ENCODE measurements at regions not wholly inside any gene's neighbourhood (a gene's known extent, or its start where the extent isn't known, plus 50 kb on each side); places are given as distances from the start of the nearest gene placed in this dataset.

DNA sequence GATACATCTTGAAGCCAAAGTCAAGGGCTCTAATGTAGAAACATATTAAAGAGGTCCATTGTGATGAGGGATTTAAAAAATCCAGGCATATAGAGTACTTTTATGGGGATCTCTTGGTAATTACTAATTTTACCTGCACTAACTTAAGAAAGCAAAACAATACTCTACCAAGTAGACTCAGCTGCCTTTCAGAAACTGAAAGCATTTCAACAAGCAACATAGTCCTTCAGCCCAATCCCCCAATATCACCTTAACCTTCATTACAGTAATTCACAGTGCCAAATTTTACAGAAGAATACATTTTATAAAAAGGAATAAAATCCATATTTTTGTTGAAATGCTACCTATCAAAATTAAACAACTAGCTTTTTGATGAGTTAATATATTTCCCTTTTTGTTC lies 422.9 kb downstream of the DTHD1 start:
- Histone ChIP-seq H3K36me3 (replicated peaks in 1 of 2; ENCODE audit: control extremely low read depth in 1 of 2, control insufficient read depth in 1 of 2, extremely low read depth in 1 of 2, insufficient read depth in 2 of 2, low read length in 1 of 2) (no peaks in the 10 kb centered on the region), H3K9me3 (ENCODE audit: control extremely low read depth in 1 of 3, control insufficient read depth in 2 of 3, insufficient read depth in 1 of 3, low read length in 2 of 3) (peaks cover 0 to 5% (median 0%) of the 10 kb centered on the region in 3 donors), H4K20me1 (ENCODE audit: control insufficient read depth, insufficient read depth, low read length, poor library complexity, severe bottlenecking) (no peaks in the 10 kb centered on the region), H3K79me2 (ENCODE audit: control insufficient read depth, insufficient read depth, low read length) (no peaks in the 10 kb centered on the region), H3K4me3 (ENCODE audit: control extremely low read depth in 1 of 5, extremely low read depth in 1 of 5, insufficient read depth in 1 of 5, low read depth in 2 of 5, low read length in 4 of 5) (no peak overlapping the region), H3K27ac (ENCODE audit: low read length in 2 of 2) (no peak overlapping the region), H3K9ac (ENCODE audit: low read length) (no peak overlapping the region), H3K27me3 (replicated peaks in 1 of 4; ENCODE audit: control extremely low read depth in 1 of 4, control insufficient read depth in 3 of 4, insufficient read depth in 4 of 4, low read length in 3 of 4) (no peaks in the 10 kb centered on the region), H3K4me1 (ENCODE audit: control insufficient read depth in 2 of 2, insufficient read depth in 2 of 2, low read length in 2 of 2) (no peaks in the 10 kb centered on the region), H3K4me2 (replicated peaks; ENCODE audit: low read depth, low read length, poor library complexity, severe bottlenecking) (no peak overlapping the region), H2AFZ (ENCODE audit: insufficient read depth, low read depth, low read length, poor library complexity, severe bottlenecking) (no peak overlapping the region)
- no peak overlapping the region for H3K4me3 Mint-ChIP-seq
- ATAC-seq (ENCODE audit: low read depth) (no peak), DNase-seq (no peak)
- H3K4me1 Mint-ChIP-seq = no peaks in the 10 kb centered on the region
- POLR2A ChIA-PET = no interaction called here
- intact Hi-C loops (cut with micrococcal nuclease) = no loop called here
- H3K9me3 Mint-ChIP-seq (ENCODE audit: insufficient read depth) = peaks cover 6% of the 10 kb centered on the region
- H3K27ac Mint-ChIP-seq = no peak overlapping the region
- CTCF ChIA-PET = no interaction called here
- H3K27me3 Mint-ChIP-seq = no peaks in the 10 kb centered on the region
- TF ChIP-seq, protein P1, sequence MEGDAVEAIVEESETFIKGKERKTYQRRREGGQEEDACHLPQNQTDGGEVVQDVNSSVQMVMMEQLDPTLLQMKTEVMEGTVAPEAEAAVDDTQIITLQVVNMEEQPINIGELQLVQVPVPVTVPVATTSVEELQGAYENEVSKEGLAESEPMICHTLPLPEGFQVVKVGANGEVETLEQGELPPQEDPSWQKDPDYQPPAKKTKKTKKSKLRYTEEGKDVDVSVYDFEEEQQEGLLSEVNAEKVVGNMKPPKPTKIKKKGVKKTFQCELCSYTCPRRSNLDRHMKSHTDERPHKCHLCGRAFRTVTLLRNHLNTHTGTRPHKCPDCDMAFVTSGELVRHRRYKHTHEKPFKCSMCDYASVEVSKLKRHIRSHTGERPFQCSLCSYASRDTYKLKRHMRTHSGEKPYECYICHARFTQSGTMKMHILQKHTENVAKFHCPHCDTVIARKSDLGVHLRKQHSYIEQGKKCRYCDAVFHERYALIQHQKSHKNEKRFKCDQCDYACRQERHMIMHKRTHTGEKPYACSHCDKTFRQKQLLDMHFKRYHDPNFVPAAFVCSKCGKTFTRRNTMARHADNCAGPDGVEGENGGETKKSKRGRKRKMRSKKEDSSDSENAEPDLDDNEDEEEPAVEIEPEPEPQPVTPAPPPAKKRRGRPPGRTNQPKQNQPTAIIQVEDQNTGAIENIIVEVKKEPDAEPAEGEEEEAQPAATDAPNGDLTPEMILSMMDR (IDR thresholded peaks at IDR 0.05) = no peak
- no peak for TF ChIP-seq EZH2 (IDR thresholded peaks at IDR 0.05; ENCODE audit: borderline replicate concordance, insufficient read depth, low read depth, low read length, poor library complexity, severe bottlenecking)

DNA sequence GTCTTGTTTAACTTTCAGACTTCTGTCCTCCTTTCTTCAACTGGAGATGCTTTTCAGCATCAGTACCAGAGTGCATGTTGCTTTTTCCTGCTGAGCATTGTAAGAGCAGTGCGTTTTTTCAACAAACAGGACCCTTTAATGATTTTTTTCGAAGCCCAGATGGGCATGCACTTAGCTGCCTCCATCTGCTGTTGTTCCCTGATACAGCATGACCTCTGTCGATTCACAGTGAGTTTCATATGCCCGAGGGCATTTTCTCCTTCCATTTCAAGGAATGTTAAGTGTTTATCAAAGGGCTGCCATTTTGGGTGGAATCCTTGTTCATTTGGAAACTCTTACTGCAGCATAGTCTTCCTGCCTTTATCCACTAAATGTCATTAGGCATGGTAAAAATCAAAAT lies 428.6 kb downstream of the DTHD1 start:
- no peaks in the 10 kb centered on the region for H3K79me2 ChIP-seq (ENCODE audit: control insufficient read depth, insufficient read depth, low read length)
- H2AFZ ChIP-seq (ENCODE audit: insufficient read depth, low read depth, low read length, poor library complexity, severe bottlenecking) = no peak overlapping the region
- Mint-ChIP-seq H3K9me3 (ENCODE audit: insufficient read depth) (no peaks in the 10 kb centered on the region), H3K4me3 (no peak overlapping the region), H3K27me3 (no peaks in the 10 kb centered on the region), H3K4me1 (no peaks in the 10 kb centered on the region), H3K27ac (no peak overlapping the region)
- no peaks in the 10 kb centered on the region for H3K9me3 ChIP-seq (ENCODE audit: control extremely low read depth in 1 of 3, control insufficient read depth in 2 of 3, insufficient read depth in 1 of 3, low read length in 2 of 3)
- H3K4me1 ChIP-seq (ENCODE audit: control insufficient read depth in 2 of 2, insufficient read depth in 2 of 2, low read length in 2 of 2) = no peaks in the 10 kb centered on the region
- DNase-seq (no peak), ATAC-seq (ENCODE audit: low read depth) (no peak)
- intact Hi-C loops (cut with micrococcal nuclease) = no loop called here
- H3K4me3 ChIP-seq (ENCODE audit: control extremely low read depth in 1 of 5, extremely low read depth in 1 of 5, insufficient read depth in 1 of 5, low read depth in 2 of 5, low read length in 4 of 5) = no peak overlapping the region
- no peaks in the 10 kb centered on the region for H4K20me1 ChIP-seq (ENCODE audit: control insufficient read depth, insufficient read depth, low read length, poor library complexity, severe bottlenecking)
- WGBS (ENCODE audit: insufficient coverage) = 63% methylated on average over 3 of the region's 4 CpGs
- ChIA-PET POLR2A (no interaction called here), CTCF (no interaction called here)
- H3K27ac ChIP-seq (ENCODE audit: low read length in 2 of 2) = no peak overlapping the region
- no peaks in the 10 kb centered on the region for H3K27me3 ChIP-seq (replicated peaks in 1 of 4; ENCODE audit: control extremely low read depth in 1 of 4, control insufficient read depth in 3 of 4, insufficient read depth in 4 of 4, low read length in 3 of 4)
- TF ChIP-seq, protein P1 (IDR thresholded peaks at IDR 0.05) = no peak
- TF ChIP-seq EZH2 (IDR thresholded peaks at IDR 0.05; ENCODE audit: borderline replicate concordance, insufficient read depth, low read depth, low read length, poor library complexity, severe bottlenecking) = no peak
- H3K4me2 ChIP-seq (replicated peaks; ENCODE audit: low read depth, low read length, poor library complexity, severe bottlenecking) = no peak overlapping the region
- H3K36me3 ChIP-seq (replicated peaks in 1 of 2; ENCODE audit: control extremely low read depth in 1 of 2, control insufficient read depth in 1 of 2, extremely low read depth in 1 of 2, insufficient read depth in 2 of 2, low read length in 1 of 2) = no peaks in the 10 kb centered on the region
- no peak overlapping the region for H3K9ac ChIP-seq (ENCODE audit: low read length)

All from B cell (primary cell).